ENCODE measurements at regions not wholly inside any gene's neighbourhood (a gene's known extent, or its start where the extent isn't known, plus 50 kb on each side); places are given as distances from the start of the nearest gene placed in this dataset.
A peak's percentile ranks its signal among the peaks of the same experiment; 100 is the strongest.

- Histone ChIP-seq H3K4me3 (ENCODE audit: low read depth, low read length) (no peak overlapping the region), H3K36me3 (ENCODE audit: control insufficient read depth, insufficient read depth, low read length) (no peaks in the 10 kb centered on the region), H3K27me3 (ENCODE audit: control insufficient read depth, insufficient read depth, low read length) (no peaks in the 10 kb centered on the region)
- TF ChIP-seq CTCF (IDR thresholded peaks at IDR 0.05; ENCODE audit: insufficient read depth, low read length, poor library complexity, severe bottlenecking) = no peak
- peak; percentile 45 for DNase-seq (ENCODE audit: low read depth)
Observed at GRCh38 chr13:34019870-34020269, 201.9 kb downstream of the RFC3 start.

- no peak for DNase-seq (ENCODE audit: low read depth)
- H3K27me3 ChIP-seq (ENCODE audit: control insufficient read depth, insufficient read depth, low read length) = no peaks in the 10 kb centered on the region
- H3K4me3 ChIP-seq (ENCODE audit: low read depth, low read length) = no peak overlapping the region
- no peak for TF ChIP-seq CTCF (IDR thresholded peaks at IDR 0.05; ENCODE audit: insufficient read depth, low read length, poor library complexity, severe bottlenecking)
- no peaks in the 10 kb centered on the region for H3K36me3 ChIP-seq (ENCODE audit: control insufficient read depth, insufficient read depth, low read length)
Observed at GRCh38 chr13:34020388-34020787, 202.4 kb downstream of the RFC3 start.

- Histone ChIP-seq H3K36me3 (ENCODE audit: control insufficient read depth, insufficient read depth, low read length) (no peaks in the 10 kb centered on the region), H3K27me3 (ENCODE audit: control insufficient read depth, insufficient read depth, low read length) (no peaks in the 10 kb centered on the region), H3K4me3 (ENCODE audit: low read depth, low read length) (no peak overlapping the region)
- DNase-seq (ENCODE audit: low read depth) = no peak
- no peak for TF ChIP-seq CTCF (IDR thresholded peaks at IDR 0.05; ENCODE audit: insufficient read depth, low read length, poor library complexity, severe bottlenecking)
Observed at GRCh38 chr13:34021619-34022018, 203.7 kb downstream of the RFC3 start.

GRCh38 chr13:34025746-34026145 lies 207.8 kb downstream of the RFC3 start:
- Histone ChIP-seq H3K4me3 (ENCODE audit: low read depth, low read length) (no peak overlapping the region), H3K27me3 (ENCODE audit: control insufficient read depth, insufficient read depth, low read length) (no peaks in the 10 kb centered on the region), H3K36me3 (ENCODE audit: control insufficient read depth, insufficient read depth, low read length) (no peaks in the 10 kb centered on the region)
- no peak for TF ChIP-seq CTCF (IDR thresholded peaks at IDR 0.05; ENCODE audit: insufficient read depth, low read length, poor library complexity, severe bottlenecking)
- no peak for DNase-seq (ENCODE audit: low read depth)

GRCh38 chr13:34026308-34026707 lies 208.4 kb downstream of the RFC3 start:
- H3K4me3 ChIP-seq (ENCODE audit: low read depth, low read length) = no peak overlapping the region
- H3K36me3 ChIP-seq (ENCODE audit: control insufficient read depth, insufficient read depth, low read length) = no peaks in the 10 kb centered on the region
- no peak for TF ChIP-seq CTCF (IDR thresholded peaks at IDR 0.05; ENCODE audit: insufficient read depth, low read length, poor library complexity, severe bottlenecking)
- DNase-seq (ENCODE audit: low read depth) = no peak
- no peaks in the 10 kb centered on the region for H3K27me3 ChIP-seq (ENCODE audit: control insufficient read depth, insufficient read depth, low read length)

Data from kidney epithelial cell (primary cell).